Neural progenitor cell (in vitro differentiated cells): ENCODE measurements at regions not wholly inside any gene's neighbourhood (a gene's known extent, or its start where the extent isn't known, plus 50 kb on each side); places are given as distances from the start of the nearest gene placed in this dataset.

Experiments
- EZH2phosphoT487 ChIP-seq: fragments of 200-600 bp; sonication (generic); IDR thresholded peaks from 2 replicates; pipeline ENCODE4 v1.6.1; 2017; ENCODE audit warnings: antibody characterized with exemption
- TF ChIP-seq, protein P1 (sequence below): fragments of 200-600 bp; sonication (generic); IDR thresholded peaks from 2 replicates; pipeline ENCODE4 v1.5.1; 2017; ENCODE audit warnings: antibody characterized with exemption, mild to moderate bottlenecking

DNA sequence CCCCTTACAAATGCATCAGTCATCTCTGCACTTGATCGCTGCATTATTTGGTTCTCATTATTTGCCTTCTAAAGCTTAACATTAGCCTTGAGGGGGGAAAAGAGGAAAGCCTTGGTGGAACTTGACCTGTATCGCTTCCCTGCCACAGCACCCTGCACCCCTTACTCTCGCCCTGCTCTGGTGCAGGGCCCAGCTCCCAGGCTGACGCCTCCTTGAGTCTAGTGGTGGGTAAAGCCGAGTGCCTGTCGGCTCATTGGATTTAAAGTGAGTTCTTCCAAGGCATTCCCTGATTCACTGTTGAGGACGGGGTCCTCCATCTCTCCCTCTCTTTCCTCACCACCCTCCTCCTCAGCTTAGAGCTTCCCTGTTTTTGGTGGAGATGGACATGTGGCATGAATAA lies 145.0 kb upstream of the GYPC start:
- no peak for TF ChIP-seq EZH2phosphoT487
- TF ChIP-seq, protein P1, sequence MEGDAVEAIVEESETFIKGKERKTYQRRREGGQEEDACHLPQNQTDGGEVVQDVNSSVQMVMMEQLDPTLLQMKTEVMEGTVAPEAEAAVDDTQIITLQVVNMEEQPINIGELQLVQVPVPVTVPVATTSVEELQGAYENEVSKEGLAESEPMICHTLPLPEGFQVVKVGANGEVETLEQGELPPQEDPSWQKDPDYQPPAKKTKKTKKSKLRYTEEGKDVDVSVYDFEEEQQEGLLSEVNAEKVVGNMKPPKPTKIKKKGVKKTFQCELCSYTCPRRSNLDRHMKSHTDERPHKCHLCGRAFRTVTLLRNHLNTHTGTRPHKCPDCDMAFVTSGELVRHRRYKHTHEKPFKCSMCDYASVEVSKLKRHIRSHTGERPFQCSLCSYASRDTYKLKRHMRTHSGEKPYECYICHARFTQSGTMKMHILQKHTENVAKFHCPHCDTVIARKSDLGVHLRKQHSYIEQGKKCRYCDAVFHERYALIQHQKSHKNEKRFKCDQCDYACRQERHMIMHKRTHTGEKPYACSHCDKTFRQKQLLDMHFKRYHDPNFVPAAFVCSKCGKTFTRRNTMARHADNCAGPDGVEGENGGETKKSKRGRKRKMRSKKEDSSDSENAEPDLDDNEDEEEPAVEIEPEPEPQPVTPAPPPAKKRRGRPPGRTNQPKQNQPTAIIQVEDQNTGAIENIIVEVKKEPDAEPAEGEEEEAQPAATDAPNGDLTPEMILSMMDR: no peak
